Activated naive CD8-positive, alpha-beta T cell (primary cell): ENCODE measurements at regions not wholly inside any gene's neighbourhood (a gene's known extent, or its start where the extent isn't known, plus 50 kb on each side); places are given as distances from the start of the nearest gene placed in this dataset.
A peak's percentile ranks its signal among the peaks of the same experiment; 100 is the strongest.
"Not testable (repeated sequence)": the region's sequence is repeated elsewhere in the genome, so short reads cannot be mapped to it uniquely, and the experiment has no call there.

Experiments used
- H3K27ac Mint-ChIP-seq: one replicate; pipeline ENCODE4 v1.8.0; 2021; ENCODE audit warnings: mixed read lengths
- H3K27me3 Mint-ChIP-seq: one replicate; pipeline ENCODE4 v1.8.0; 2021; ENCODE audit warnings: mixed read lengths
- H3K36me3 Mint-ChIP-seq: one replicate; pipeline ENCODE4 v1.8.0; 2021; ENCODE audit warnings: mixed read lengths
- H3K4me1 Mint-ChIP-seq: one replicate; pipeline ENCODE4 v1.8.0; 2021; ENCODE audit warnings: low read depth, mixed read lengths
- H3K4me3 Mint-ChIP-seq: one replicate; pipeline ENCODE4 v1.8.0; 2021; ENCODE audit warnings: mild to moderate bottlenecking, mixed read lengths
- H3K9me3 Mint-ChIP-seq: one replicate; pipeline ENCODE4 v1.8.0; 2021; ENCODE audit warnings: low read depth, mixed read lengths

- Mint-ChIP-seq H3K36me3 (no peaks in the 10 kb centered on the region), H3K27ac (no peak overlapping the region), H3K4me1 (peaks cover 38% of the 10 kb centered on the region), H3K9me3 (peaks cover 7% of the 10 kb centered on the region), H3K27me3 (no peaks in the 10 kb centered on the region), H3K4me3 (no peak overlapping the region)
Observed at GRCh38 chrX:148284821-148285220, 215.6 kb upstream of the AFF2 start.

- Mint-ChIP-seq H3K27me3 (no peaks in the 10 kb centered on the region), H3K27ac (no peak overlapping the region), H3K36me3 (no peaks in the 10 kb centered on the region), H3K4me1 (peaks cover 15% of the 10 kb centered on the region), H3K9me3 (no peaks in the 10 kb centered on the region), H3K4me3 (no peak overlapping the region)
Observed at GRCh38 chrX:148288451-148288850, 212.0 kb upstream of the AFF2 start.

- H3K9me3 Mint-ChIP-seq = no peaks in the 10 kb centered on the region
- H3K27me3 Mint-ChIP-seq = no peaks in the 10 kb centered on the region
- H3K4me3 Mint-ChIP-seq = no peak overlapping the region
- no peaks in the 10 kb centered on the region for H3K36me3 Mint-ChIP-seq
- H3K27ac Mint-ChIP-seq = no peak overlapping the region
- H3K4me1 Mint-ChIP-seq = peaks cover 13% of the 10 kb centered on the region
Observed at GRCh38 chrX:148290041-148290440, 210.4 kb upstream of the AFF2 start.

- Mint-ChIP-seq H3K27me3 (no peaks in the 10 kb centered on the region), H3K4me1 (peaks cover 19% of the 10 kb centered on the region), H3K4me3 (no peak overlapping the region), H3K27ac (no peak overlapping the region), H3K9me3 (peaks cover 6% of the 10 kb centered on the region), H3K36me3 (peaks cover 5% of the 10 kb centered on the region)
Observed at GRCh38 chrX:148290931-148291330, 209.5 kb upstream of the AFF2 start.

GRCh38 chrX:148298737-148299136 lies 201.7 kb upstream of the AFF2 start:
- Mint-ChIP-seq H3K9me3 (peaks cover 6% of the 10 kb centered on the region), H3K27ac (peak overlapping the region; percentile 75), H3K4me3 (no peak overlapping the region), H3K4me1 (peaks cover 19% of the 10 kb centered on the region), H3K27me3 (no peaks in the 10 kb centered on the region), H3K36me3 (peaks cover 7% of the 10 kb centered on the region)

GRCh38 chrX:148305214-148305613 lies 195.2 kb upstream of the AFF2 start:
- not testable (repeated sequence) for H3K27ac Mint-ChIP-seq, H3K36me3 Mint-ChIP-seq, H3K27me3 Mint-ChIP-seq, H3K9me3 Mint-ChIP-seq, H3K4me3 Mint-ChIP-seq
- peaks cover 22% of the 10 kb centered on the region for H3K4me1 Mint-ChIP-seq

GRCh38 chrX:148309413-148309812 lies 191.0 kb upstream of the AFF2 start:
- Mint-ChIP-seq H3K36me3 (no peaks in the 10 kb centered on the region), H3K27ac (peak overlapping the region; percentile 22), H3K9me3 (no peaks in the 10 kb centered on the region), H3K4me3 (no peak overlapping the region), H3K27me3 (no peaks in the 10 kb centered on the region), H3K4me1 (peaks cover 43% of the 10 kb centered on the region)

- no peaks in the 10 kb centered on the region for H3K27me3 Mint-ChIP-seq
- H3K4me3 Mint-ChIP-seq = peak overlapping the region; percentile 52
- no peaks in the 10 kb centered on the region for H3K36me3 Mint-ChIP-seq
- H3K9me3 Mint-ChIP-seq = no peaks in the 10 kb centered on the region
- H3K27ac Mint-ChIP-seq = peak overlapping the region; percentile 82
- H3K4me1 Mint-ChIP-seq = peaks cover 43% of the 10 kb centered on the region
Observed at GRCh38 chrX:148310426-148311165, 189.8 kb upstream of the AFF2 start.

GRCh38 chrX:148311544-148311943 lies 188.9 kb upstream of the AFF2 start:
- Mint-ChIP-seq H3K27me3 (no peaks in the 10 kb centered on the region), H3K36me3 (no peaks in the 10 kb centered on the region), H3K9me3 (no peaks in the 10 kb centered on the region), H3K27ac (peak overlapping the region; percentile 10), H3K4me3 (peak overlapping the region; percentile 39), H3K4me1 (peaks cover 45% of the 10 kb centered on the region)

GRCh38 chrX:148314876-148315275 lies 185.5 kb upstream of the AFF2 start:
- H3K9me3 Mint-ChIP-seq = no peaks in the 10 kb centered on the region
- no peak overlapping the region for H3K4me3 Mint-ChIP-seq
- H3K36me3 Mint-ChIP-seq = no peaks in the 10 kb centered on the region
- H3K4me1 Mint-ChIP-seq = peaks cover 29% of the 10 kb centered on the region
- no peak overlapping the region for H3K27ac Mint-ChIP-seq
- no peaks in the 10 kb centered on the region for H3K27me3 Mint-ChIP-seq

- Mint-ChIP-seq H3K27ac (no peak overlapping the region), H3K4me3 (no peak overlapping the region), H3K27me3 (no peaks in the 10 kb centered on the region), H3K9me3 (no peaks in the 10 kb centered on the region), H3K36me3 (no peaks in the 10 kb centered on the region), H3K4me1 (peaks cover 18% of the 10 kb centered on the region)
Observed at GRCh38 chrX:148316446-148316845, 184.0 kb upstream of the AFF2 start.

- Mint-ChIP-seq H3K27me3 (no peaks in the 10 kb centered on the region), H3K4me3 (no peak overlapping the region), H3K9me3 (no peaks in the 10 kb centered on the region), H3K27ac (no peak overlapping the region), H3K36me3 (no peaks in the 10 kb centered on the region), H3K4me1 (peaks cover 2% of the 10 kb centered on the region)
Observed at GRCh38 chrX:148322906-148323305, 177.5 kb upstream of the AFF2 start.

- Mint-ChIP-seq H3K27ac (peak overlapping the region; percentile 89), H3K4me3 (peak overlapping the region; percentile 44), H3K4me1 (peaks cover 66% of the 10 kb centered on the region), H3K36me3 (peaks cover 2% of the 10 kb centered on the region), H3K9me3 (no peaks in the 10 kb centered on the region), H3K27me3 (no peaks in the 10 kb centered on the region)
Observed at GRCh38 chrX:148333989-148334388, 166.4 kb upstream of the AFF2 start.

GRCh38 chrX:148337873-148338272 lies 162.5 kb upstream of the AFF2 start:
- peaks cover 5% of the 10 kb centered on the region for H3K9me3 Mint-ChIP-seq
- H3K36me3 Mint-ChIP-seq = peaks cover 3% of the 10 kb centered on the region
- no peak overlapping the region for H3K27ac Mint-ChIP-seq
- H3K27me3 Mint-ChIP-seq = no peaks in the 10 kb centered on the region
- H3K4me1 Mint-ChIP-seq = peaks cover 82% of the 10 kb centered on the region
- no peak overlapping the region for H3K4me3 Mint-ChIP-seq

GRCh38 chrX:148354916-148355315 lies 145.5 kb upstream of the AFF2 start:
- Mint-ChIP-seq H3K27ac (no peak overlapping the region), H3K36me3 (peaks cover 2% of the 10 kb centered on the region), H3K4me3 (no peak overlapping the region), H3K9me3 (no peaks in the 10 kb centered on the region), H3K4me1 (no peaks in the 10 kb centered on the region), H3K27me3 (no peaks in the 10 kb centered on the region)

- Mint-ChIP-seq H3K27ac (no peak overlapping the region), H3K27me3 (no peaks in the 10 kb centered on the region), H3K4me1 (no peaks in the 10 kb centered on the region), H3K4me3 (no peak overlapping the region), H3K9me3 (no peaks in the 10 kb centered on the region), H3K36me3 (no peaks in the 10 kb centered on the region)
Observed at GRCh38 chrX:148361641-148362040, 138.8 kb upstream of the AFF2 start.
